ENCODE measurements at regions not wholly inside any gene's neighbourhood (a gene's known extent, or its start where the extent isn't known, plus 50 kb on each side); places are given as distances from the start of the nearest gene placed in this dataset.

DNA sequence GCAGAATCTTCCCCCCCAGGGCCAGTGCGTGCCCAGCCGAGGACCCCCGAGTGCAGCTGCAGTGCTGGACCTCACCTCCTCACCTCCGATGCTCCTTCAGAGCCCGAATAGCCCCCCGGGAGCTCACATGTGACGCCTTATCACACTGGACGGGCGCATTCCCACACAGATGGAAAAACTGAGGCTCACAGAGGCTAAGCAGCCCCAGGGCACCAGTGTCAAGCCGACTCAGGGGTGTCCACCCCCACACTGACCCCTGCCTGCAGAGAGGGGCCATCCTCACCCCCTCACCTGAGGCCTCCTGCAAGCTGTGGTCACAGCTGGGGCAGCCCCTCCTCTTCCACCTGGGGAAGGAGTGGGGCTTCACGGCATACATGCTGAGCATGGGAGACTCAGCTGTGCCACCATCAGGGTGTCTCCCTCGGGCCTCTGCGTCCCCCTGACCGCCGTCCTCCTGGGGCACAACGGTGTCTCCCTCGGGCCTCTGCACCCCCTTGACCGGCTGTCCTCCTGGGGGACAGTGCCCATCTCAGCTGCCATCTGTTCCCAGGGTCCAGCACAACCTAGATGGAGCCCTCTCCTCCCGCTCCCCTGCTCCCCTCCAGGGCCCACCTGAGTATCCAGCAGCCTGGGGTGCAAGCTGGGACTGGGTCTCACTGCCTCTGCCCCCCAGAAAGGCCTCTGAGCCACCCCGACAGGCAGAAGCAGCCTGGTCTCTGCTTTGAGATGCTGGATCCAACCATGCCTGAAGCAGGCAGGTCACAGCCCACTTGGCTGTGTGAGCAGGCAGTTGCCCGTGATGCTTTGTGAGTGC lies 85.3 kb upstream of the NKX1-1 start:
- TF ChIP-seq POLR2A (IDR thresholded peaks at IDR 0.05) = no peak
- TF ChIP-seq, protein P1, sequence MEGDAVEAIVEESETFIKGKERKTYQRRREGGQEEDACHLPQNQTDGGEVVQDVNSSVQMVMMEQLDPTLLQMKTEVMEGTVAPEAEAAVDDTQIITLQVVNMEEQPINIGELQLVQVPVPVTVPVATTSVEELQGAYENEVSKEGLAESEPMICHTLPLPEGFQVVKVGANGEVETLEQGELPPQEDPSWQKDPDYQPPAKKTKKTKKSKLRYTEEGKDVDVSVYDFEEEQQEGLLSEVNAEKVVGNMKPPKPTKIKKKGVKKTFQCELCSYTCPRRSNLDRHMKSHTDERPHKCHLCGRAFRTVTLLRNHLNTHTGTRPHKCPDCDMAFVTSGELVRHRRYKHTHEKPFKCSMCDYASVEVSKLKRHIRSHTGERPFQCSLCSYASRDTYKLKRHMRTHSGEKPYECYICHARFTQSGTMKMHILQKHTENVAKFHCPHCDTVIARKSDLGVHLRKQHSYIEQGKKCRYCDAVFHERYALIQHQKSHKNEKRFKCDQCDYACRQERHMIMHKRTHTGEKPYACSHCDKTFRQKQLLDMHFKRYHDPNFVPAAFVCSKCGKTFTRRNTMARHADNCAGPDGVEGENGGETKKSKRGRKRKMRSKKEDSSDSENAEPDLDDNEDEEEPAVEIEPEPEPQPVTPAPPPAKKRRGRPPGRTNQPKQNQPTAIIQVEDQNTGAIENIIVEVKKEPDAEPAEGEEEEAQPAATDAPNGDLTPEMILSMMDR (IDR thresholded peaks at IDR 0.05) = no peak

Data from testis (tissue), 2 donors.